HG03565 (cell line): ENCODE measurements at regions not wholly inside any gene's neighbourhood (a gene's known extent, or its start where the extent isn't known, plus 50 kb on each side); places are given as distances from the start of the nearest gene placed in this dataset.
"Not testable (repeated sequence)": the region's sequence is repeated elsewhere in the genome, so short reads cannot be mapped to it uniquely, and the experiment has no call there.

Source experiments
- ATAC-seq: cut with Tn5 transposase; IDR thresholded peaks from one replicate; pipeline ENCODE4 v1.9.1; 2021; ENCODE audit warnings: mild to moderate bottlenecking, moderate library complexity; ENCODE audit not compliant: unreplicated experiment

DNA sequence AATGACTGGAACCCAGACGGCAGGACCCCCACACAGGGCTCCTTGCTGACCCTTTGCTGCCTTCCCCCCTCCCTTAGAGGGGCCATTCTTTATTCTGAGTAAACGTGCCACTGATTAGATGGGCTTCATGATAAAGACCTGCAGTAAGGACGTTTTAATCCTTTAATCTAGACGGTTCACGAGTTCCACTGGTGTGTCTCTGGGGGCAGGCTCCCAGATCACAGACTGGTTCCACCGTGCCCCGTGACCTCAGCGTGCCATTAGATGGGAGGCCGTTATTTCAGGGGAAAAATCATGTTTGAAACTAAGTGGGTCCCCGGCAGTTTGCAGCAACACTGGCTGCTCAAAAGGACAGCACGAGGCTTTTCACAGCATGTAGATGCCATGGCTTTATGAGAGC is 246.9 kb upstream of the PLGLB2 start:
- not testable (repeated sequence) for ATAC-seq

DNA sequence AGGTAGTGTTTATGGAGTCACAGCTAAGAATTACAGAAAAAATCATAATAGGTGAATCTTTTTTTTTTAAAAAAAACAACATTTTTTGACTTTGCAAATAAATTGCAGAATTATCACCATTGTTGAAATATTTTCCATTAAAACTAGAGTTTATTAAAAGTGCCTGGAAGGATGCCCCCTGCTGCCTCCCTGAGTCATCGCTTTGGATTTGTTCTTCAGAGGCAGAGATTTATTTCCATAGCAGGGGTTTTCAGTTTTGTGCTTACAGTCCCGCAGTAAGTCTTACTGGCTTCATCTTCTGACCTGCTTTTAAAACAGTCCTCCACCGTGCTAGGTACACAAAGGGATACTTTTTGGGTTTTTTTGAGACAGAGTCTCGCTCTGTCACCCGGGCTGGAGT is 244.9 kb upstream of the PLGLB2 start:
- ATAC-seq, result not testable (repeated sequence)

DNA sequence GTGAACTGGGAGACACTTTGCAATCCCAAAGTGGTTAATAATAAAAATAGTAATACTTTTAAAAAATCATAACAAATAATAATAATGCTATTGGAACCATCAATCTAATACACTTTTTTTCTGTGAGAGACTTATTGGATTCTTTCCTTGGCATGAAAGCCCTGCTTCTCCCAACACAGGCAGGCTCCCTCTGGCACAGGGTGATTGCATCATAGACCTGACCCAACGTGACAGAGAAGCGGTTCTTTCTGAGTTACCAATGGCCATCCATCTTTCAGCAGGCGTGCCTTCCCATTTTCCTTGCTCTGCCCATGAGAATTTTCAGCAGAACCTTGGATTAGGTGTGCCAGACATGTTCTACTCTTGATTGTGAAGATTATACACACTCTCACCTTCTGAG is 242.6 kb upstream of the PLGLB2 start:
- not testable (repeated sequence) for ATAC-seq

DNA sequence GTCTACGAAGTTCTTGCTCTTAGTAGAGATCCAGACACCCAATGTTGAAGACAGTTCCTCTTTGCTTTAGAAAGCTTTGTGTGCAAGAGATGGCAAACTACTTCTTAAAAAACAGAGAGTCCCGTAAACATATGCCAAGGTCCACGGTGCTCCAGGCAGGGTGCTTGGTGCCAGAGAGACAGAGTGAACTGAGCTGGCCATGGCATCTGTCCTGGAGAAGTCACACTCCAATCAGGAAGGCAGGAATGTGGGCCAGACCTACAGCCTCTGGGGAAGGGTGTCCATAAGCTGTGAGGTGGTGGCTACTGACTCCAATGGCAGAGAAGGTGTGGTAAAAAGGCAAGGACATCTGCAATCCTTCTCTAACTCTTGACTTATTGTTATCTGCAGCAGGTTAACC is 242.0 kb upstream of the PLGLB2 start:
- ATAC-seq, result not testable (repeated sequence)

DNA sequence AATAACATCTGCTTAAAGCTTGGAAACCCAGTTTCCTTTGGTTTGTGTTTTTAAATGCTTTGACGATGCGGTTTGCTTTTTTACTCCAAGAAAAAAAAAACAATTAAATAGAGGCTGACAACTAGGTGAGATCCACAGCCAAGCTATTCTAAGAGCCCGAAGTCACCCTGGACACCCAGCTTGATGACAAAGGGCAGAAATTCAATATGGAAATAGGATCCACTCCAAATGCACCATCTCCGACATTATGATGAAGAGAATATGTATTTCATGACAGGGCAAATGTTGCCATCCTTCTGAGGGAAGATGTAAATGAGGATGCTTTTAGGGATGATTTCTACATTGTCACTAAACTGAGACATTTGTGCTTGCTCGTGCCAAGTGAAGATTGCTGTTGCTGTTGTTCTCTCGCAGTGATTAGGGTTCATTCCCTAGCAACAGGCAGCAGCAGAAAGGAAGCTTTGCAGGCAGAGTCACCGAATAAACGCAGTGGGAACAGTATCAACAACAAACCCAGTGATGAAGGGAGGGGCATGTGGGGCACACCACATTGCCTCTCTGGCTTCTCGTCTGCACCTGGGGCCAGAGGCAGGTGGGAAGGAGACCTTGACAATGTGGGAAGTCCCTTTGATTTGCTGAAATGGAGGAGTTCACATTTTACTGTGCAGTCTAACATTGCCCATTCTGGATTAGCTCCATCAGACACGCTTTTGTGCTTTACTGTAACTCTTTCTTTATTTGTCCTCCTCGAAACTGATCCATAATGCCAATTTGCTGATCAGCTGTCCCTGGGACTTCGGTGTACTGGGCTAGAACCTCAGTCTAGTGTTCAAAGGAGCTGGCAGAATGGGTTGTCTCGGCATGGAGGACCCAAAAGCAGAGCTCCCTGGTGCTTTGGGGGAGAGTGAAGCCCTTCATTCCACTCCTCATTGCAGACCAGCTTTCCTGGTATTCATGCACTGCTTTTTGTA is 240.2 kb upstream of the PLGLB2 start:
- ATAC-seq, result not testable (repeated sequence)

DNA sequence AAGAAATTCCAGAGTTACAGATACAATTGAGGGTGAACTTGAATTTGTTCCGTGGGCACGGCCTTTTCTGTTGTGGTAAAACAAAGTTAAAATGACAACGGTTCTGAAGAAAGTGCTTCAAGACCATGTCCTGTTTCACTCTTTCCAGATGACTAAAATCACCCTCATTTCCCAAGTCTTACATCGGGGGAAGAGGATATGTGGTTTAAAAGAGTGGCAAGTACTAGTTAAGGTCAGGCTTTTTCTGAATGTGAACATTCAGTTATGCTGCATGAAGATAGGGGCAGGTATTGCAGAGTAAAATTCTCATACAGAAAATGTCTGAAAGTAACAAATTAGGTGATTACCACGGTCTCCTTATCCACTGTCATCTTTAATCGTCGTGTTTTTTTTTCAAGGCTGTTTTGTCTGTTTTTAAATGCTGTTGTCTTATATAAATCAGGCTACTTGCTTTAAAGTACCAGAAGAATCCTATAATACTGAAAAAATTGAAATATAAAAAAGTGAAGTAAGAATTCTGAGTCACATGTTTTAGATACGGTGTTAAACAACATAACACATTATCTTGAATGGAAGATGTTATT is 236.6 kb upstream of the PLGLB2 start:
- not testable (repeated sequence) for ATAC-seq

DNA sequence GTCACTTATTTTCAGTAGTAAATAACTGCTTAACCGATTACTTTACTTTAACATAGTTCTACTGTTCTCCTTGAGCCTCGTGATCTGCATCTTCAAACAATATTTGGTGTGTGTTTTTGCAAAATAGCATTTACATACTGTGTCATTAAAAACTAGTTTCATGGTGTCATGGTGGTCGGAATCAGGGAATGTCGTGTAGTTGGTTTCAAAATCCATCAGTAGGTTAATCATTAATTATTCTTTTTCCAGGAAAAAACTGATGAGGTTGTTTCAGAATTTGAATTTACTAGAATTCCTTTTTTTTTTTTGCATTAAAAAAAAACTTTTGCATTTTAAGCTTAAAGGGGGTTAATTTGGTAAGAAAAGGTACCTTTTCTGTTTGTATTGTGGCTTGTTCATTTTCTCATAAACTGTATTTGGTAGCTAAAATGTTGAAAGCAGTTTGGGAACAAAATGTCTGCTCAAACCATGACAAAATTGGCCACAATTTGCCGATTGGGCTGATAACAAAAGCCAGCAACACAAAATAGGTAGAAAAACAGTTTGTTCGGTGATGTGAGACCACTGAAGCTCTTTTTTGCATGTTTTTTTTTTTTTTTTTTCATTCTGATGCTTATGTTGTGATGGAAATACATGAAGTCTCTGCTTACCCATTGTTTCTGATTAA is 234.9 kb upstream of the PLGLB2 start:
- not testable (repeated sequence) for ATAC-seq

DNA sequence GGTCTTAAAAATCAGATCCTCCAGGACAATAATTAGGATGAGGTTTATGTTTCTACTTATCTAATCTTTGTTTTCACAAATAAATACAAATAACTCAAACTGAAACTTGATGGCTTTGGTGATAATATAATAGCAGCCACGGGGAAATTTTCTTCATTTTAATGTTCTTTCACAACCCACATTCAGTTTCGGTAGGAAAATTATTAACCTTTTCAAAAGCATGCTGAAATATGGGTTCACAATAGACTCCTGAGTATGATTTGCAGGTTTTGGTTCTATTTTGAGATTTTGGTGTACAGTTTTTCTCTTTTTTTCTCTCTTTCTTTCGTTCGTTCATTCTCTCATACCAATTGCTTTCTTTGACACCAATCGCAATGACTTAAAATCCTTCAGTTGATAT is 233.9 kb upstream of the PLGLB2 start:
- peak; percentile 60 for ATAC-seq

DNA sequence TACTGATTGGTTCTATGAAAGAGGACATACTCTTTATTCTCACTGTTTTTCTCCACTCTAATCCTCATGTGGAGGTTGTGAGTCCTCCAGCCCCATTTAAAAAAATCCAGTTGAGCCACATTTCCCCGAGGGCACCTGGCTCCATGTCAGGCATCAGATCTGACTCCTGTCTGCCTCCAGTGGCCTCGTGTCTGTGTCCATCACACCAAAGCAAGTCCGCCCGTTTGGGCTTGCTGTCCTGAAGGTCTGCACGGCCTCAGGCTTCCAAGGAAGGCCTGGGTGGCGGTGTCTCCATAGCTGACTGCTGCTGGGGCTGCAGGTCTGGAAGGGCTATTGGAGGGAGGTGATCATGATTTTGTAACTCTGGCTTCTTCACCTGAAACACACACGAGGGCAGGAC is 233.4 kb upstream of the PLGLB2 start:
- not testable (repeated sequence) for ATAC-seq

DNA sequence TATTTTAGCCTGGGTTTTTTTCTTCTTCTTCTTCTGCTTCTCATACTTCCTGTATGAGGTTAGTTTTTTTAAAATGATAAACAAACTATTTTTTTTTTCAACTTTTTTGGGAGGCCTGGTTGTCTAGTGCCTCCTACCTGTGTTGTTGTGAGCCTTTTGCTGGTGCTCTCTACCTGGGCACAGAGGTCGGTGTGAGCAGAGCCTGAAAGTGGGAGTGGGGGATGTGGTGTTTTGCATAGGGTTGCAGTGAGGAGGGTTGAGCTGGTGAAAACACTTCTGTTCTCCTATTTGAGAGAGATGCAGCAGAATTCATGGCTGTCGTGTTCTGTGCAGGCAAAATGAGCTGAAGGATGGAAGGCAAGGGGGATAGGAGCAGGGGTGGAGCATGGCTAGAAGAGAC is 232.7 kb upstream of the PLGLB2 start:
- not testable (repeated sequence) for ATAC-seq

DNA sequence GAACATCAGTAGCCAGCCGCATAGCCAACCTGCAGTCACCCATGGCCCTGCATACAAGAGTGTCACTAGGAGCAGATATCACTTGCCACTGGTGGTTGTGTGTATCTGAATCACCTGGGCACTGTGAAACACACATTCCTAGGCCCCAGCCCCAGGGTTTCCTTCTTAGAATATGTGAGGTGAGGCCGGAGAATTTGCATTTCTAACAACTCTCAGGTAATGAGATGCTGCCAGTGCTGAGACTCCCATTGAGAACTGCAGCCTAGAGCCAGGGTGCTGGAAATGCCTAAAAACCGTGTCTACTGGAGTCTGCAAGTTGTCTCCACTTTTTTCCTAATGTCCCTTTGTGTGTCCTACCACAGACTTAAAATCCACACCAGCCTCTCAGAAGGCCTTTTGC is 232.0 kb upstream of the PLGLB2 start:
- ATAC-seq, result not testable (repeated sequence)

DNA sequence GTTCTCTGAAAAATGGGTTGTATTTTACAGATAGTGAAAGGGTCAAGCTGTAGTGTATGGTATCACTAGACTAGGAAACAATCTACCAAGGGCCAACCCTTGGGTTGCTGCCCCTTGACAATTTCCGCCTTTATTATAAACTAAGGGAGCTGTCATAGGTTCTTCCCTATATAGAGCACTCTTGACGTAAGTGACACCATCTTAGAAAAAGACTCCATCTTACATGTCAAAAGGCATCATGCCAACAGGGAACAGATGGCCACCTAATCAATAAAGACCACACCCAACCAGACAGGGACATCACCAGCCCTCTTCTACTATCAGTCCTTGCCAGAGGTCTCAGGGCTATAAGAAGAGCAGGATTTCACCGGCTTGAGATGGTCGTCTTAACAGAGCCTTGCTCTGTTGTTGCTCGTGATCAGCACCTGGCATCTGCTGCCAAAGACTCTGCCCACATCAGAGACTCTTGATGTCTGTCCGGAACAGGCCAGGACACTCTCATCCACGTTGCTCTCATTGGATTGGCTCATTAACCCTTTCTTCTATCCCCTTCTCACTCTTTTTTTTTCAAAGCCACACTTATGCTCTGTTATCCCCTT is 231.4 kb upstream of the PLGLB2 start:
- not testable (repeated sequence) for ATAC-seq

DNA sequence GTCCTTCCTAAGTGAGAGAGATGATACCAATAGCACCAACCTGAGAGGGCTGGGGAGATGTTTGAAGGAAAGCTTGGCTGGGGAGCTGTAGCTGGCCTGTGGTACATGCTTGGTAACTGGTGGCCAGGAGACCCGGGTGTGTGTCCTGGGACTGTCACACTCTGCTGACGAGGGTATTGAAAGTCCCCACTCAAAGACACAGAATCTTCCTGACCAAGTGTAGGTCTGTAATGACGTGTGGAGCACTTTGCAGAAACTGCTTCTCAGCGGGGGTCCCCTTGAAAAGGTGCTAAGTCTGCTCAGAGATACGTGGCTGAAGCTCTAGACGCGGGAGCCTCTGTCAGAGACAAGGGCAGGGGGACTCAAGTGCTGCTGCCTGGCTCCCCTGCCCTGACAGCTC is 230.4 kb upstream of the PLGLB2 start:
- not testable (repeated sequence) for ATAC-seq

DNA sequence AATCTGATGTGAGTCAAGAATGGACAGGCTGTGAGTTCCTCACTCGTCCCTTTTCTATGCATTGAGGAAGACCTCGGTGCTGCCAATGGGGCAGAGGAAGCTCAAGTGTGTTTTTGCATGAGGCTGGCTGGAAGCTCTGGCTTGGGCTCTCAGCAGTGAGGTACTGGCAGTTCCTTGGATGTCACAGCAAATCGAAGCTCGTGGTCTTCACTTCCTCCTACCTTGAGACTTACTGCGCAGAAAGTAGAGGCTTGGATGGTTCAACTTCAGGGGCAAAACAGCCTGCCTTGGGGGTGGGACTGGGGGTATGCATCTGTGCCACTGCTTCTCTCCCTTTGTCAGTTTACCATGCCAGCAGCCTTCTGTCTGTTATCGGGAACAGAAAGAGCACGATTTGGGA is 229.8 kb upstream of the PLGLB2 start:
- not testable (repeated sequence) for ATAC-seq

DNA sequence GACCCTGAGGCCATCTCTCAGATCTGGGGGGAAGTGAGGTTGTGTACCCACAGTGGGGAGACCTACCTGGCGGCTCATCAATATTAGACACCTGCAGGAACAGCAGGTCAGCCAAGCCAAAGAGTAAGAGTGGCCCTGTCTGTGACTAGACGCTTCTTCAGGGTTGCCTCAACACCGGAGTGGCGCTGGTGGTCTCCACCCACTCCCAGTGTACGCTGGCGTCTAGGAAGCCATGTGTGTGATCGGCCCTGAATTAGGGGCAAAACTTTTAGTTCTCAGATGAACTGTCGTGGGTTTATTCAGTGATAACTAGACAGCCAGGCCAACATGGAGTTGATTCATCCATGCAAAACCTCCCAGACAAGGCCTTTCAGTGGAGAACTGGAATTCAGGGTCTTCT is 229.3 kb upstream of the PLGLB2 start:
- not testable (repeated sequence) for ATAC-seq

DNA sequence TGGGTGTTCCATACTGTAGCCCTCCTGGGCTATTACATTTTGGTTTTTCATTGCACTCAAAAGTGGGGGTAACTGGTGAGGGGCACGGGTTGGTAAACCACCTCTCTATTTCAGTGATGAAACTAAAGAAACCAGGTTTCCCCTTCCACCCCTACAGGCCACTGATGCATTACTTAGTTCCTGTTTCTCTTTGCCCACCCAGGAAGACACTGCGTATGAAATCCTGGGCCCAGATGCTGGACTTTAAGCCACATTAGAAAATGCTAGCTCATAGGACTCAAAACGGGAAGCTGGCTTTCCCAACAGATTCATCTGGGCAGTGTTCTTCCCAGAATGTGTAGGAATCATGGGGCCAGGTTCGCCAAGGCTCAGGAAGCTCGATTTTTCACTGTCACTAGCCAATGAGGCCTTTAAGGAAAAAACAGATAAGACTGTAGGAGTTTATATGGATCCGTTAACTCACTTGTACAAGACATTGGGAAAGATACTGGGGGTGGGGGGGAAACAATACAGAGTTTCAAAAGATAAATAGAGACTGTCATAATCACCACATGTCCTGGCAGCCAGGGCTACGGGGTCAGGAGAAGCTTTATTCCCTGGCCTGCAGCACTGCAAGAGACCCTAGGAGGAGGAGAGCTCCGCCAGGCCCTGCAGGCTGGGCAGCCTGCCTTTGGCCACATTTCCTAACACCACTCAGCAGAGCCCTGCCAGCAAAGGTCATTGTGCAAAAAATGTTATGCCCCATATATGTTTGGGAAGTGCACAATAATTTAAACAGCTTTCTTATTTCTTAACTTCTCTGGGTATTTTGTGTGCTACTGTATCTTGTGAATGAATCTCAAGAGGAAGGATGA is 228.5 kb upstream of the PLGLB2 start:
- ATAC-seq, result not testable (repeated sequence)

DNA sequence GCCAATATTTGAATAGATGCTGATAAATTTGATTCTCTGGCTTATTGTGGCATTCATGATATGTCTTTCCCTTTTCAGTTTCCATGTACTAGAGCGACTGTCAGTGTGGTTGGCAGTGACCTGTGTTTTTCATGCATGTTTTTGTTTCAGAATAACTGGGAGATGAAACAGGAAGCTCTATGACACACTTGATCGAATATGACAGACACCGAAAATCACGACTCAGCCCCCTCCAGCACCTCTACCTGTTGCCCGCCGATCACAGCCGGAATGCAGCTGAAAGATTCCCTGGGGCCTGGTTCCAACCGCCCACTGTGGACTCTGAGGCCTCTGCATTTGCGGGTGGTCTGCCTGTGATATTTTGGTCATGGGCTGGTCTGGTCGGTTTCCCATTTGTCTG is 226.8 kb upstream of the PLGLB2 start:
- peak; percentile 47 for ATAC-seq

DNA sequence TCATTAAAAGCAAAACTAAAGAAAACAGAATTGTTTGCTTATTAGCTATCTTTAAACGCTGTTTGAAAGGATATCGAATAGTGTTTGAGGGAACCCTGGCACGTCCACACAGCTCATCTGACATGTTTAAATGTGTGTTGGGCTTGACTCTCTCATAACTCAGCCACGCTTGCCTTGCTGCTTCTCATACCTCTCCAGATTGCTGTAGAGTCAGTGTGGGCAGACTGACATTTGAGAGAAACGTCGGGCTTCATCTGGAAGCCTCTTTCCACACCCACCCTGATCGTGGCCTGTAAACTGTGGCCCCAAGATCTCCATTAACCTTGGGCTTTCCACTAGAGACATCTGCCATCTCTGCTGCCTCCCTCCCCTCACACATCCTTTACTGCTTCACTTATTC is 226.4 kb upstream of the PLGLB2 start:
- ATAC-seq, result not testable (repeated sequence)

DNA sequence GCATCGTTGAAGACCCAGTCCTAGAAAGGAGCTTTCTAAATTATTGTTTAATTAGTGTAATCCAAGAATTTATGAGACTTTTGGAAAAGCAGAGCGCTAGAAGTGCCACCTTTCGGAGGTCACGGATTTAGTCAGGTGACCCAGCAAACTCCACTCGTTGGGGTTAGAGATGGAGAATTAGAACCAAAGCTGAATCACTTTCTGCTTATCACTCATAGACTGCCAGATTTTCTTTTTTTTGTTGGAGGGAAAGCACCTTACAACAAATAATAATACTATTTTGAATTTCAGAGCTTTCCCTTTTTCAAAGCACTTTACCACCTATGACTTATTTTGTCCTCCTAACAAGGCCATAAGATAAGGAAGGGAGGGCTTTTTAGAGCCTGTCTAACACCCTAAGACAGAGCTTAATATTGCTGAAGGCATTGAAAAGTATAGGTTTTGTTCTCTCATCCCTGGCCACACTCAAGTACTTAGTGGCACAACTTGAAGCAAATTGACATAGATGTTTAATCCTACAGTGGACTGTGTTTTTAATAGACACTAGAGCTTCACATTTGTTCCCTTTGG is 223.2 kb upstream of the PLGLB2 start:
- ATAC-seq, result not testable (repeated sequence)

DNA sequence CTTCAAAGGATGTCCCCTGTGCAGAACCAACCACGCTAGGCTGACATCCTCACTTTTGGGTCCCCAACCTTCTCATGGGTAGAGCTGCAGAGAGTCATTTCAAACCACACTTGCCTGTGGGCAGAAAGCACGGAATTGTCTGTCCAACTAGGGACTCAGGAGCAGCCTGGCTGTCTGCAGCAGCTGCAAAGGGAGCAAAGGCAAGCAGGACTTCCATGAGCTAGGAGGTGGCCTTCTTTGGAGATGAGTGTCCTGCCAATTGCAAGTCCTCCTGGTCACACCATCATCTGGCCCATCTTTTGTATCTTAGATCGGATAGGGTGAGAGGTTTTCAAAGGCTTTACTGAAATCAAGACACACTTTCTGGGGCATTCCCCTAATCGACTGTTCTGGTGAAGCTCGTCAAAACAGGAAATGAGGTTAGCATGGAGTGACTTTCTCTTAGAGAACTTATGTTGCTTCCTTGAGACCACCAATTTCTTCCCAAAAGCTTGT is 222.3 kb upstream of the PLGLB2 start:
- ATAC-seq, result not testable (repeated sequence)
